GM21786 (cell line): ENCODE measurements at regions not wholly inside any gene's neighbourhood (a gene's known extent, or its start where the extent isn't known, plus 50 kb on each side); places are given as distances from the start of the nearest gene placed in this dataset.

Experiments
- ATAC-seq: cut with Tn5 transposase; IDR thresholded peaks from one replicate; pipeline ENCODE4 v1.9.1; 2021; ENCODE audit not compliant: unreplicated experiment

DNA sequence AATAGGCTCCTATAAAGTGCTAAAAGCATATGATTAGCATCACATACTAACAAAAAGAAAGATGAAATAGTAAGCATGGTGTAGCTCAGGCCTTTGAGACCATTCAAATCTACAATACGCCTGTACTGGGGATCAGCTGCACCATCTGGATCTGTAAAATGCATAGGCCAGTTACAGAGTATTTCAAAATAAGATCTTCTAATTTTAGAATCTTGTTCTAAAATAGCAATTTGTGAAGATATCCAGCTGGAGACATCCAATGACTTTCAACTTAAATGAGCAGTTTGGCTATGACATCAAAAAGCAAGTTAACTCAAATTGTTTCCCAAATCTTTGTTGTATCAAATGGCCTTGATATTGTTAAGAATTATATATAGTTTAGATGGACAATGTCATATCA, 386.3 kb downstream of the MRPS30 start:
- no peak for ATAC-seq
